ENCODE measurements at regions not wholly inside any gene's neighbourhood (a gene's known extent, or its start where the extent isn't known, plus 50 kb on each side); places are given as distances from the start of the nearest gene placed in this dataset.

DNA sequence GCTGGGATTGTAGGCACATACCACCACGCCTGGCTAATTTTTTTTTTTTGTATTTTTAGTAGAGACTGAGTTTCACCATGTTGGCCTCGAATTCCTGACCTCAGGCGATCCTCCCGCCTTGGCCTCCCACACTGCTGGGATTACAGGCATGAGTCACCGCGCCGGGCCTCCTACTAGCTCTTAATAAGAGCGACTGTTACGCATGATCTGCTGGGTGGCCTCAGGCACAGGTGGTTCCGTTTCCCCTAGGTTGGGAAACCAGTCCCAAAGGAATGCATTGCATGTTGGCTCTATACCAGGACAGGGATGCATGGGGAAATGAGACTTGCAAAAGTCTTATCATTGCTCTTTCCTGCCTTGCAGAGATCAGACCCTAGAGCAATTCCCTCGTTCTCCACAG, 184.7 kb upstream of the PPP1R26 start:
- Histone ChIP-seq H3K27ac (ENCODE audit: low read length) (no peak overlapping the region), H3K4me1 (ENCODE audit: control insufficient read depth, insufficient read depth, low read length) (no peaks in the 10 kb centered on the region), H3K36me3 (ENCODE audit: control insufficient read depth, insufficient read depth, low read length) (no peaks in the 10 kb centered on the region), H3K4me3 (ENCODE audit: low read depth in 2 of 2, low read length in 2 of 2) (no peak overlapping the region), H3K27me3 (ENCODE audit: control insufficient read depth, insufficient read depth, low read length) (no peaks in the 10 kb centered on the region; the same call in 1 of the 2 replicates), H3K9me3 (ENCODE audit: control insufficient read depth, insufficient read depth, low read depth, low read length) (no peaks in the 10 kb centered on the region)
- no peak for ATAC-seq
- no peak for DNase-seq (ENCODE audit: low read depth, low spot score)
- BruUV-seq (replicated peaks): no TSS peak
- ChIA-PET POLR2A (no interaction called here), CTCF (no interaction called here)
- in situ Hi-C loops (cut with HindIII; ENCODE audit: low pct_unique_long_range_greater_than_20kb, low sequenced_read_pairs): no loop called here
- intact Hi-C loops (cut with micrococcal nuclease; ENCODE audit: unreplicated experiment): no loop called here
- TF ChIP-seq, protein P1, sequence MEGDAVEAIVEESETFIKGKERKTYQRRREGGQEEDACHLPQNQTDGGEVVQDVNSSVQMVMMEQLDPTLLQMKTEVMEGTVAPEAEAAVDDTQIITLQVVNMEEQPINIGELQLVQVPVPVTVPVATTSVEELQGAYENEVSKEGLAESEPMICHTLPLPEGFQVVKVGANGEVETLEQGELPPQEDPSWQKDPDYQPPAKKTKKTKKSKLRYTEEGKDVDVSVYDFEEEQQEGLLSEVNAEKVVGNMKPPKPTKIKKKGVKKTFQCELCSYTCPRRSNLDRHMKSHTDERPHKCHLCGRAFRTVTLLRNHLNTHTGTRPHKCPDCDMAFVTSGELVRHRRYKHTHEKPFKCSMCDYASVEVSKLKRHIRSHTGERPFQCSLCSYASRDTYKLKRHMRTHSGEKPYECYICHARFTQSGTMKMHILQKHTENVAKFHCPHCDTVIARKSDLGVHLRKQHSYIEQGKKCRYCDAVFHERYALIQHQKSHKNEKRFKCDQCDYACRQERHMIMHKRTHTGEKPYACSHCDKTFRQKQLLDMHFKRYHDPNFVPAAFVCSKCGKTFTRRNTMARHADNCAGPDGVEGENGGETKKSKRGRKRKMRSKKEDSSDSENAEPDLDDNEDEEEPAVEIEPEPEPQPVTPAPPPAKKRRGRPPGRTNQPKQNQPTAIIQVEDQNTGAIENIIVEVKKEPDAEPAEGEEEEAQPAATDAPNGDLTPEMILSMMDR (IDR thresholded peaks at IDR 0.05): no peak
- TF ChIP-seq SIN3A (IDR thresholded peaks at IDR 0.05; ENCODE audit: borderline replicate concordance, insufficient read depth, low read depth, low read length) (no peak), TCF7L2 (IDR thresholded peaks at IDR 0.05; ENCODE audit: low read depth, low read length) (no peak), POLR2AphosphoS5 (IDR thresholded peaks at IDR 0.05; ENCODE audit: low read depth, low read length) (no peak)
- TF ChIP-seq, protein P2, sequence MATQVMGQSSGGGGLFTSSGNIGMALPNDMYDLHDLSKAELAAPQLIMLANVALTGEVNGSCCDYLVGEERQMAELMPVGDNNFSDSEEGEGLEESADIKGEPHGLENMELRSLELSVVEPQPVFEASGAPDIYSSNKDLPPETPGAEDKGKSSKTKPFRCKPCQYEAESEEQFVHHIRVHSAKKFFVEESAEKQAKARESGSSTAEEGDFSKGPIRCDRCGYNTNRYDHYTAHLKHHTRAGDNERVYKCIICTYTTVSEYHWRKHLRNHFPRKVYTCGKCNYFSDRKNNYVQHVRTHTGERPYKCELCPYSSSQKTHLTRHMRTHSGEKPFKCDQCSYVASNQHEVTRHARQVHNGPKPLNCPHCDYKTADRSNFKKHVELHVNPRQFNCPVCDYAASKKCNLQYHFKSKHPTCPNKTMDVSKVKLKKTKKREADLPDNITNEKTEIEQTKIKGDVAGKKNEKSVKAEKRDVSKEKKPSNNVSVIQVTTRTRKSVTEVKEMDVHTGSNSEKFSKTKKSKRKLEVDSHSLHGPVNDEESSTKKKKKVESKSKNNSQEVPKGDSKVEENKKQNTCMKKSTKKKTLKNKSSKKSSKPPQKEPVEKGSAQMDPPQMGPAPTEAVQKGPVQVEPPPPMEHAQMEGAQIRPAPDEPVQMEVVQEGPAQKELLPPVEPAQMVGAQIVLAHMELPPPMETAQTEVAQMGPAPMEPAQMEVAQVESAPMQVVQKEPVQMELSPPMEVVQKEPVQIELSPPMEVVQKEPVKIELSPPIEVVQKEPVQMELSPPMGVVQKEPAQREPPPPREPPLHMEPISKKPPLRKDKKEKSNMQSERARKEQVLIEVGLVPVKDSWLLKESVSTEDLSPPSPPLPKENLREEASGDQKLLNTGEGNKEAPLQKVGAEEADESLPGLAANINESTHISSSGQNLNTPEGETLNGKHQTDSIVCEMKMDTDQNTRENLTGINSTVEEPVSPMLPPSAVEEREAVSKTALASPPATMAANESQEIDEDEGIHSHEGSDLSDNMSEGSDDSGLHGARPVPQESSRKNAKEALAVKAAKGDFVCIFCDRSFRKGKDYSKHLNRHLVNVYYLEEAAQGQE (IDR thresholded peaks at IDR 0.05; ENCODE audit: insufficient read depth in 1 of 2, low read depth in 2 of 2, low read length in 1 of 2): no peak

DNA sequence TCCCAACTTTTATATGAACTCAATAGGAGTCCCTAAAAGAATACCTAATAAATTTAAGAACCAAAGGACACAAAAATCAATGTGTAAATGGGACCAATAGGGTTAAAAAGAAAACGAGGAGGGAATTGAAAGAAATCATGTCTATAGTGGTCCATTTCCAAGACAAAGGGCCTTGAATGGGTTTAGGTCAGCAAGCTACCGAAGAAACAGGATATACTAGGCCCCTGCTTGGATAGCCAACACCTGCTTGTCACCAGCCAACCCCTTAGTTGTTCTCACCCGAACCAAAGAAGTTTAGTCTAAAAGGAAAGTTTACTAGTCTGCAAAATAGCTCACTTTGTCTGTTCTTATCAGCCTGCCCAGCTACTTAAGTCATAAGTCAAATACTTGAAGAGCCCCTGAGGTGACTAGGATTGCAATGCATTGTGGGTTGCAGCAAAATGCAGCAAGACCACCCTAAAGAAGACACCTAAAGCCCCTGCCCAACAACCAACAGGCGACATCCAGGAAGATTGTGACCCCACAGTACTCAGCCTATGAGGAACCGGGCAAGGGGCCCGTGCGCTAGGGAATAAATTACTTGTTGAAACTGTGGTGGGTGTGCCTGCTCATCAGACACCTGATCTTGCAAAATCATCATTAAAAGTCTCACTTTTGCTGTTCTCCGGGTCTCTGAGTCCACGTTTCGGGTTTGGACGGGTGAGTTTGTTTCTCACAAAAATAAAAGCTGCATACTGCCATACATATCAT, 183.9 kb upstream of the PPP1R26 start:
- no peak for DNase-seq (ENCODE audit: low read depth, low spot score)
- no peak for ATAC-seq
- ChIA-PET POLR2A (no interaction called here), CTCF (no interaction called here)
- H3K4me1 ChIP-seq (ENCODE audit: control insufficient read depth, insufficient read depth, low read length): no peaks in the 10 kb centered on the region
- no peak overlapping the region for H3K27ac ChIP-seq (ENCODE audit: low read length)
- BruUV-seq (replicated peaks): no TSS peak
- no peaks in the 10 kb centered on the region for H3K9me3 ChIP-seq (ENCODE audit: control insufficient read depth, insufficient read depth, low read depth, low read length)
- H3K27me3 ChIP-seq (ENCODE audit: control insufficient read depth, insufficient read depth, low read length): no peaks in the 10 kb centered on the region; the same call in 1 of the 2 replicates
- no peak overlapping the region for H3K4me3 ChIP-seq (ENCODE audit: low read depth in 2 of 2, low read length in 2 of 2)
- in situ Hi-C loops (cut with HindIII; ENCODE audit: low pct_unique_long_range_greater_than_20kb, low sequenced_read_pairs) (no loop called here), intact Hi-C loops (cut with micrococcal nuclease; ENCODE audit: unreplicated experiment) (no loop called here)
- TF ChIP-seq, protein P1 (IDR thresholded peaks at IDR 0.05): no peak
- no peak for TF ChIP-seq TCF7L2 (IDR thresholded peaks at IDR 0.05; ENCODE audit: low read depth, low read length)
- H3K36me3 ChIP-seq (ENCODE audit: control insufficient read depth, insufficient read depth, low read length): no peaks in the 10 kb centered on the region
